WERI-Rb-1 (cell line): ENCODE measurements at regions not wholly inside any gene's neighbourhood (a gene's known extent, or its start where the extent isn't known, plus 50 kb on each side); places are given as distances from the start of the nearest gene placed in this dataset.
"Not testable (repeated sequence)": the region's sequence is repeated elsewhere in the genome, so short reads cannot be mapped to it uniquely, and the experiment has no call there.

Experiments
- DNase-seq: peaks from one replicate; pipeline ENCODE4 v3.0.0-alpha.2; 2020
- H3K27ac ChIP-seq: fragments of 250-450 bp; sonication (Bioruptor Pico); 2 replicates; pipeline ENCODE4 v1.5.1; 2020; ENCODE audit warnings: mild to moderate bottlenecking, moderate library complexity
- H3K27me3 ChIP-seq: fragments of 250-450 bp; sonication (Bioruptor Pico); 2 replicates; pipeline ENCODE4 v1.5.1; 2021; ENCODE audit warnings: mild to moderate bottlenecking, low read depth, moderate library complexity; ENCODE audit not compliant: insufficient read depth, severe bottlenecking
- H3K36me3 ChIP-seq: fragments of 250-450 bp; sonication (Bioruptor Pico); 2 replicates; pipeline ENCODE4 v1.5.1; 2020; ENCODE audit warnings: mild to moderate bottlenecking, moderate library complexity
- H3K4me3 ChIP-seq: 2 replicates; pipeline ENCODE4 v1.5.1; 2011; ENCODE audit warnings: low read depth, mild to moderate bottlenecking, control low read depth, low read length
- H3K9me3 ChIP-seq: fragments of 250-450 bp; sonication (Bioruptor Pico); 2 replicates; pipeline ENCODE4 v1.5.1; 2021; ENCODE audit warnings: mild to moderate bottlenecking, moderate library complexity; ENCODE audit not compliant: severe bottlenecking
- CTCF ChIP-seq: IDR thresholded peaks from 2 replicates; pipeline ENCODE4 v1.5.1; 2011; ENCODE audit warnings: low read depth, mild to moderate bottlenecking, control low read depth, inconsistent platforms, low read length

- H3K36me3 ChIP-seq: no peaks in the 10 kb centered on the region
- TF ChIP-seq CTCF: no peak
- no peak overlapping the region for H3K27ac ChIP-seq
- H3K27me3 ChIP-seq: no peaks in the 10 kb centered on the region
- peaks cover 3% of the 10 kb centered on the region for H3K9me3 ChIP-seq
- no peak for DNase-seq
- H3K4me3 ChIP-seq: no peak overlapping the region
Observed at GRCh38 chr2:234702731-234703225, 205.9 kb upstream of the ARL4C start.

GRCh38 chr2:234701841-234702240 is 205.0 kb upstream of the ARL4C start:
- H3K27me3 ChIP-seq: no peaks in the 10 kb centered on the region
- H3K36me3 ChIP-seq: no peaks in the 10 kb centered on the region
- H3K9me3 ChIP-seq: peaks cover 10% of the 10 kb centered on the region
- H3K4me3 ChIP-seq: no peak overlapping the region
- no peak for DNase-seq
- no peak for TF ChIP-seq CTCF
- H3K27ac ChIP-seq: no peak overlapping the region

GRCh38 chr2:234701421-234701820 is 204.5 kb upstream of the ARL4C start:
- no peak for TF ChIP-seq CTCF
- H3K36me3 ChIP-seq: no peaks in the 10 kb centered on the region
- H3K27ac ChIP-seq: no peak overlapping the region
- peaks cover 11% of the 10 kb centered on the region for H3K9me3 ChIP-seq
- H3K4me3 ChIP-seq: no peak overlapping the region
- H3K27me3 ChIP-seq: no peaks in the 10 kb centered on the region
- DNase-seq: no peak

GRCh38 chr2:234699456-234699855 is 202.6 kb upstream of the ARL4C start:
- peaks cover 23% of the 10 kb centered on the region for H3K9me3 ChIP-seq
- H3K27ac ChIP-seq: no peak overlapping the region
- no peak for DNase-seq
- H3K27me3 ChIP-seq: no peaks in the 10 kb centered on the region
- H3K36me3 ChIP-seq: no peaks in the 10 kb centered on the region
- TF ChIP-seq CTCF: no peak
- H3K4me3 ChIP-seq: no peak overlapping the region

- H3K27me3 ChIP-seq, H3K27ac ChIP-seq, H3K4me3 ChIP-seq, H3K36me3 ChIP-seq, DNase-seq: not testable (repeated sequence)
- H3K9me3 ChIP-seq: peaks cover 23% of the 10 kb centered on the region
Observed at GRCh38 chr2:234697300-234697876, 200.5 kb upstream of the ARL4C start.

GRCh38 chr2:234695981-234696380 is 199.1 kb upstream of the ARL4C start:
- no peak for TF ChIP-seq CTCF
- no peaks in the 10 kb centered on the region for H3K36me3 ChIP-seq
- H3K27me3 ChIP-seq: no peaks in the 10 kb centered on the region
- H3K27ac ChIP-seq: no peak overlapping the region
- no peak for DNase-seq
- no peak overlapping the region for H3K4me3 ChIP-seq
- H3K9me3 ChIP-seq: peaks cover 23% of the 10 kb centered on the region
